HCT116 (cell line): ENCODE measurements at regions not wholly inside any gene's neighbourhood (a gene's known extent, or its start where the extent isn't known, plus 50 kb on each side); places are given as distances from the start of the nearest gene placed in this dataset.

Experiments used
- ATAC-seq: fragments of 200-7000 bp; cut with Tn5 transposase; 2 replicates; pipeline ENCODE4 v1.9.1; 2020; ENCODE audit warnings: mild to moderate bottlenecking, moderate library complexity
- BruUV-seq: library from RNA; stranded (reverse); fragments of 400-500 nt; replicated peaks from 2 replicates; lab custom pipeline; 2021; lab: Mats Ljungman, UMichigan
- CTCF ChIA-PET: fragments of 300-600 bp; sonication (Branson Sonifier 250); formaldehyde crosslinking; loops from one replicate; lab custom pipeline; 2021; ENCODE audit warnings: antibody characterized with exemption; lab: Charles Lee
- POLR2A ChIA-PET: fragments of 300-600, 350-600 bp; sonication (Branson Sonifier 250); formaldehyde crosslinking; loops from one replicate; lab custom pipeline; 2021; ENCODE audit warnings: antibody characterized with exemption; lab: Charles Lee
- RAD21 ChIA-PET, 2 experiments: fragments of 300-600 bp; sonication (Branson Sonifier 250); formaldehyde crosslinking; loops; one replicate each; lab custom pipeline; 2023; ENCODE audit warnings: low total read pairs in 2 of 2; ENCODE audit not compliant: uncharacterized antibody in 2 of 2, unreplicated experiment in 2 of 2, low non-redundant PET in 1 of 2; lab: Charles Lee
- DNase-seq: peaks from one replicate; pipeline ENCODE4 v3.0.0-alpha.2; 2010; ENCODE audit warnings: low read depth, low spot score
- H2AFZ ChIP-seq: fragments of 200-600 bp; shearing (Covaris generic), sonication (generic); 2 replicates; pipeline ENCODE4 v1.6.1; 2017; ENCODE audit warnings: low read depth, mixed run types, mixed read lengths, antibody characterized with exemption, low read length; ENCODE audit not compliant: poor library complexity, severe bottlenecking
- H3K27ac ChIP-seq: 2 replicates; pipeline ENCODE4 v1.5.1; 2012; ENCODE audit warnings: low read depth, low read length
- H3K27me3 ChIP-seq: fragments of 200-600 bp; sonication (generic); 2 replicates; pipeline ENCODE4 v1.6.1; 2016; ENCODE audit warnings: mixed run types, low read length, mixed read lengths; ENCODE audit not compliant: insufficient read depth
- H3K36me3 ChIP-seq, 2 experiments: fragments of 200-500 bp in 1 of 2; fragments of 200-600 bp in 1 of 2; sonication (Bioruptor generic) in 1 of 2; sonication (generic) in 1 of 2; 2 replicates each; pipeline versions ENCODE4 v1.5.1 to v1.6.1; 2014 to 2016; ENCODE audit warnings: low read length in 2 of 2, inconsistent platforms in 1 of 2, mixed read lengths in 1 of 2, mixed run types in 1 of 2; ENCODE audit not compliant: insufficient read depth in 2 of 2, control insufficient read depth in 1 of 2
- H3K4me1 ChIP-seq, 2 experiments: fragments of 200-600 bp in 1 of 2; sonication (generic) in 1 of 2; 2 replicates each; pipeline versions ENCODE4 v1.5.1 to v1.6.1; 2012 to 2017; ENCODE audit warnings: low read length in 2 of 2, inconsistent platforms in 1 of 2, mild to moderate bottlenecking in 1 of 2, mixed read lengths in 1 of 2, mixed run types in 1 of 2, moderate library complexity in 1 of 2; ENCODE audit not compliant: insufficient read depth in 2 of 2, control insufficient read depth in 1 of 2
- H3K4me2 ChIP-seq: fragments of 200-600 bp; sonication (generic); 2 replicates; pipeline ENCODE4 v1.6.1; 2017; ENCODE audit warnings: mixed run types, low read length, mixed read lengths
- H3K4me3 ChIP-seq, 2 experiments: fragments of 200-600 bp in 1 of 2; sonication (generic) in 1 of 2; replicated peaks in 1 of 2; 2 replicates each; pipeline ENCODE4 v1.5.1; 2011 to 2016; ENCODE audit warnings: low read length in 2 of 2, control low read depth in 1 of 2, low read depth in 1 of 2, mild to moderate bottlenecking in 1 of 2, mixed read lengths in 1 of 2, mixed run types in 1 of 2
- H3K79me2 ChIP-seq: fragments of 200-600 bp; sonication (generic); 2 replicates; pipeline ENCODE4 v1.6.1; 2017; ENCODE audit warnings: mild to moderate bottlenecking, mixed run types, low read length, moderate library complexity, mixed read lengths; ENCODE audit not compliant: insufficient read depth
- H3K9ac ChIP-seq: fragments of 200-600 bp; sonication (generic); 2 replicates; pipeline ENCODE4 v1.6.1; 2016; ENCODE audit warnings: low read length, mixed read lengths
- H3K9me2 ChIP-seq: fragments of 200-600 bp; sonication (generic), shearing (Covaris generic); 2 replicates; pipeline ENCODE4 v1.6.1; 2017; ENCODE audit warnings: mixed run types, mild to moderate bottlenecking, moderate library complexity; ENCODE audit not compliant: insufficient read depth
- H3K9me3 ChIP-seq, 2 experiments: fragments of 200-500 bp in 1 of 2; fragments of 200-600 bp in 1 of 2; sonication (Bioruptor generic) in 1 of 2; sonication (generic) in 1 of 2; 2 replicates each; pipeline ENCODE4 v1.6.1; 2014 to 2017; ENCODE audit warnings: low read length in 2 of 2, mixed read lengths in 2 of 2, inconsistent platforms in 1 of 2, low read depth in 1 of 2, mild to moderate bottlenecking in 1 of 2, mixed run types in 1 of 2, moderate library complexity in 1 of 2; ENCODE audit not compliant: control insufficient read depth in 1 of 2, insufficient read depth in 1 of 2
- H4K20me1 ChIP-seq: fragments of 200-600 bp; sonication (generic), shearing (Covaris generic); 2 replicates; pipeline ENCODE4 v1.6.1; 2017; ENCODE audit warnings: mixed run types, mild to moderate bottlenecking, moderate library complexity; ENCODE audit not compliant: insufficient read depth
- CEBPB ChIP-seq: IDR thresholded peaks from 2 replicates; pipeline ENCODE4 v1.6.1; 2012; ENCODE audit warnings: low read depth
- EGR1 ChIP-seq: IDR thresholded peaks from 2 replicates; pipeline ENCODE4 v1.6.1; 2012; ENCODE audit warnings: low read depth
- EZH2 ChIP-seq: fragments of 200-600 bp; sonication (generic); IDR thresholded peaks from 2 replicates; pipeline ENCODE4 v1.6.1; 2017; ENCODE audit warnings: antibody characterized with exemption, mixed run types
- EZH2phosphoT487 ChIP-seq: fragments of 200-600 bp; IDR thresholded peaks from 2 replicates; pipeline ENCODE4 v1.6.1; 2018; ENCODE audit warnings: antibody characterized with exemption, borderline replicate concordance
- JUND ChIP-seq: IDR thresholded peaks from 2 replicates; pipeline ENCODE4 v1.6.1; 2012
- POLR2AphosphoS5 ChIP-seq: IDR thresholded peaks from 2 replicates; pipeline ENCODE4 v1.6.1; 2011; ENCODE audit warnings: mild to moderate bottlenecking, low read depth, low read length, moderate library complexity
- RAD21 ChIP-seq: IDR thresholded peaks from 2 replicates; pipeline ENCODE4 v1.6.1; 2012; ENCODE audit warnings: low read depth, mild to moderate bottlenecking
- ZFX ChIP-seq: fragments of 450-650 bp; IDR thresholded peaks from 2 replicates; pipeline ENCODE4 v1.6.1; 2017
- ZNF274 ChIP-seq: fragments of 200-500 bp; sonication (Bioruptor generic); IDR thresholded peaks from 2 replicates; pipeline ENCODE4 v1.6.1; 2014; ENCODE audit warnings: mild to moderate bottlenecking, low read depth, low read length, inconsistent platforms
- intact Hi-C: fragments of 100-400 bp; cut with micrococcal nuclease; formaldehyde crosslinking; loops from 2 replicates; pipeline ENCODE4 v1.10.0; 2022
- TF ChIP-seq, protein P1 (sequence below): IDR thresholded peaks from 2 replicates; pipeline ENCODE4 v1.6.1; 2011; ENCODE audit warnings: mild to moderate bottlenecking, low read length, moderate library complexity; ENCODE audit not compliant: insufficient replicate concordance; ENCODE audit errors: extremely low read depth

DNA sequence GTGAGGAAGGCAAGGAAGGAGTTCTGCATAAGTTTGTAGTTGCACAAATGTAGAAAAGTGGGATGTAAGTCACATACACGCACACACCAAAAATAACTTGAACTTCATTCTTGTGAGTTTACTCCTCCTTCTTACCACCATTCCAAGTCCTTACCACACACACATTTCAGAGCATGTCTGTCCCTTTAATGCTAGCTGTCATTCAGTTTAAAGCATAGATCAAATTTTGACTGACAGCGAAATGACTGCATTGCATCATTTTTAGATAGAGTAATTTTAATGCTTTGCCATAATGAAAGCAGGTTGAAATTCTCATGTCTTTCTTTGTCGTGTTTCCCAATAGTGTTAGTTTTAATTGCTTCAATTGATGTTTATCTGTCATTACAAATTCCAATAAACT, 629.6 kb upstream of the HTR2C start:
- Histone ChIP-seq H3K9ac (no peak overlapping the region), H3K27me3 (no peaks in the 10 kb centered on the region), H3K4me1 (no peaks in the 10 kb centered on the region), H3K79me2 (no peaks in the 10 kb centered on the region), H3K4me2 (no peak overlapping the region), H4K20me1 (no peaks in the 10 kb centered on the region), H3K36me3 (no peaks in the 10 kb centered on the region), H3K9me3 (no peaks in the 10 kb centered on the region), H3K9me2 (no peaks in the 10 kb centered on the region), H3K4me3 (no peak overlapping the region), H2AFZ (no peak overlapping the region), H3K27ac (no peak overlapping the region)
- ChIA-PET RAD21 (no interaction called here), CTCF (no interaction called here), POLR2A (no interaction called here)
- no peak for DNase-seq
- no TSS peak for BruUV-seq
- no peak for ATAC-seq
- no peak for TF ChIP-seq EGR1
- no peak for TF ChIP-seq EZH2
- intact Hi-C loops = no loop called here

DNA sequence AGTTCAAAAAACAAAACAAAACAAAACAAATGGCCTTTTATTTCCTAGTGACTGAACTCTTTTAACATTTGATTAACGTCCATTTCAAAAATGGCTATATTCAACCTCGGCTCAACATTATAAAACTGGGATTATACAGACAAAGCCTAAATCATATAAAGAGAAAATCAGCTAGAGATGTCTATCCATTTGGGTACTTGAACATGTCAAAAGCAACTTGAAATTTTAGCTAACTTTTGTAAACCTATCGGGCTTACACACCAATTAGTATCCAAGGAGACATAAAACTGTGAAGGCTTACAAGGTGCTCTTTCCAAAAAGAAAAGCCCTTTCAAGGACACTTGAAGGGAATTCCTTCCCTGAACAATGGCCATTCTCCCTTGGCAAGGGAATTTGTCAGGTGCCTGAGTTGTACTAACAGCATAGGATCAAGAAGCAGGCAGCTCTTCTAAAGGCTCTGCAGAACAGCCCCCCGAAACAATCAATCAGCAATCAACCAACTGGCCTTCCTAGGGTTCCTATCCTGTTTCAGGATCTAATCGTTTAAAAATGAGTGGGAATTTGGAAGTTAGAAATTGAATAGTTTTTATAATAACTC, 633.7 kb upstream of the HTR2C start:
- no peaks in the 10 kb centered on the region for H3K79me2 ChIP-seq
- ChIA-PET RAD21 (no interaction called here), POLR2A (no interaction called here), CTCF (no interaction called here)
- DNase-seq (no peak), ATAC-seq (no peak)
- no peaks in the 10 kb centered on the region for H4K20me1 ChIP-seq
- H3K9ac ChIP-seq = no peak overlapping the region
- H3K36me3 ChIP-seq = no peaks in the 10 kb centered on the region
- TF ChIP-seq, protein P1, sequence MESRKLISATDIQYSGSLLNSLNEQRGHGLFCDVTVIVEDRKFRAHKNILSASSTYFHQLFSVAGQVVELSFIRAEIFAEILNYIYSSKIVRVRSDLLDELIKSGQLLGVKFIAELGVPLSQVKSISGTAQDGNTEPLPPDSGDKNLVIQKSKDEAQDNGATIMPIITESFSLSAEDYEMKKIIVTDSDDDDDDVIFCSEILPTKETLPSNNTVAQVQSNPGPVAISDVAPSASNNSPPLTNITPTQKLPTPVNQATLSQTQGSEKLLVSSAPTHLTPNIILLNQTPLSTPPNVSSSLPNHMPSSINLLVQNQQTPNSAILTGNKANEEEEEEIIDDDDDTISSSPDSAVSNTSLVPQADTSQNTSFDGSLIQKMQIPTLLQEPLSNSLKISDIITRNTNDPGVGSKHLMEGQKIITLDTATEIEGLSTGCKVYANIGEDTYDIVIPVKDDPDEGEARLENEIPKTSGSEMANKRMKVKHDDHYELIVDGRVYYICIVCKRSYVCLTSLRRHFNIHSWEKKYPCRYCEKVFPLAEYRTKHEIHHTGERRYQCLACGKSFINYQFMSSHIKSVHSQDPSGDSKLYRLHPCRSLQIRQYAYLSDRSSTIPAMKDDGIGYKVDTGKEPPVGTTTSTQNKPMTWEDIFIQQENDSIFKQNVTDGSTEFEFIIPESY = no peak
- TF ChIP-seq RAD21 = no peak
- TF ChIP-seq JUND = no peak
- TF ChIP-seq ZFX = no peak
- no peak for TF ChIP-seq EZH2phosphoT487
- no peak for TF ChIP-seq POLR2AphosphoS5
- TF ChIP-seq CEBPB = no peak
- TF ChIP-seq ZNF274 = no peak
- no peak overlapping the region for H3K27ac ChIP-seq
- H3K4me3 ChIP-seq = no peak overlapping the region
- no peak overlapping the region for H2AFZ ChIP-seq
- no peak overlapping the region for H3K4me2 ChIP-seq
- no TSS peak for BruUV-seq
- intact Hi-C loops = no loop called here
- no peaks in the 10 kb centered on the region for H3K27me3 ChIP-seq
- no peaks in the 10 kb centered on the region for H3K9me2 ChIP-seq
- H3K4me1 ChIP-seq = no peaks in the 10 kb centered on the region
- H3K9me3 ChIP-seq = no peaks in the 10 kb centered on the region
